GM18951 (cell line): ENCODE measurements at regions not wholly inside any gene's neighbourhood (a gene's known extent, or its start where the extent isn't known, plus 50 kb on each side); places are given as distances from the start of the nearest gene placed in this dataset.

ENCODE experiments used
- POLR2A ChIP-seq: IDR thresholded peaks from 4 replicates; pipeline ENCODE4 v1.6.1; 2011; ENCODE audit warnings: mild to moderate bottlenecking; ENCODE audit not compliant: insufficient read length, insufficient read depth; ENCODE audit errors: extremely low read depth
- in situ Hi-C: fragments of 300-500 bp; cut with MboI; formaldehyde crosslinking; loops from one replicate; pipeline ENCODE4 v1.12.0; 2022; ENCODE audit warnings: low sequenced_read_pairs, mixed read lengths, inconsistent platforms; ENCODE audit not compliant: unreplicated experiment

DNA sequence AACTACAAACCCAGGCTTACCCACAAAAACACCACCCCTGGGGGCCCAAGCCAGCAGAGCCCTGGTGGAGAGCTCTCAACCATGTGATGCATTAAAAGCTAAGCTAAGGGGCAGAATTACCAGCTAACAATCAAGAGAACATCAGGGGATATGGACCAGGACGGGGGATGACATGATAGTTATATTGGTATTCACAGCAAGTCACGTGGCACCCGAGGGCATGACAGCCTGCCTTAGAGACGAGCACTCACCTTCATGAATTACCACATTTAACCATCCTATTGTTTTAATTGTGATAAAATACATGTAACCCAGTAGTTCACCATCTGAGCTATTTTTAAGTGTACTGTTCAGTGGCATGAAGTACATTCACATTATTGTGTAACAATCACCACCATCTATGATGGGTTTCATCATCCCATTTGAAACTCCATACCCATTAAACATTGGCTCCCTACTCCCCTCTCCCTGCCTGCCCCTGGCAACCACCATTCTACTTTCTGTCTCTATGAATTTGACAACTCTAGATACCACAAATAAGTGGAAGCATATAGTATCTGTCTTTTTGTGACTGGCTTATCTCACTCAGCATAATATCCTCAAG lies 245.6 kb downstream of the ANAPC1 start:
- TF ChIP-seq POLR2A: no peak
- in situ Hi-C loops: no loop called here

DNA sequence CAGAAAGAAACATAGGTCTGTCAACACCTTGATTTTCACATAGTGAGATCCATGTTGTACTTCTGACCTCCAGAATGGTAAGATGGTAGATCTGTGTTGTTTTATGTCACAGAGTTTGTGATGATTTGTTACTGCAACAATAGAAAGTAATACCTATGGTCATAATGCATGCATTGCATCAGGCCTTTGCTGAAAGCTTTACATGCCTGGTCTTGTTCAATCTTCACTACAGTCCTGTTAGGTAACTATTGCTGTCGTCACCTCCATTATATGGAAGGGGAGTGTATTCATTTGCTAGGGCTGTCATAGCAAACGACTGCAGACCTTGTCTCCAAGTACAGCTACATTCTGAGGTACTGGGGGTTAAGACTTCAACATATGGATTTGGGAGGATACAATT lies 243.5 kb downstream of the ANAPC1 start:
- no peak for TF ChIP-seq POLR2A
- in situ Hi-C loops: no loop called here

DNA sequence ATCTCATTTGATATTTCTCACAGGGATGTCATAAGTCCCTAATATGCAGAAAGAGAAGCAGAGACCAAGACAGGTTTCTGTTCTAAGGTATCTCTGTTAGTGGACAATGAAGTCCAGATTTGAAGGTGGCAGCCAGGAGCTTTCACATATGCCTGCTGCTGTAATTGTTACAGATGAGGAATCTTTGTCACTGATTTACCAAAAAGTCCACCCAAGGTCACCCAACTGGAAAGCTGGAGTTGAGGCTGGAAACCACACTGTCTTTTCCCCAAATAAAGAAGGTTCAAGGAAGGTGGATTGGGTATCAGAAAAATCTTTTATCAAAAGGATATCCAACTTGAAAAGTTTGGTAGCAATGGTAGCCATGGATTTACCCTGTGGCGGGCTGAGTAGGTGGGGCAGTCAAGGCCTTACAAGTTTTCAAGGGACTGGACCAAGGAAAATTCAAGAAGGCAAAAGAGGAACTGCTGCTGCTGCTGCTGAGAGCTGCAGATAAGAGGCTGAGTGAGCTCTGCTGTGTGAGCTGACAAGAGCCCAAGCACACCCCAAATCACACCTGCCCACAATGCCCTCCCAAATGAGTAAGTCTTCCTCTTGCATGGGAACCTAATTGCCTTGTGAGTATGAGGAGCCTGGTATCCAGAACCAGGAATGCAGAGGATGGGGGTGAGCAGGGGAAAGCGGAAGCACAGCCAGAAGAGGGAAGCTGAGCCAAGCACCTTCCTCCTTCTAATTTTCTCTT lies 241.2 kb downstream of the ANAPC1 start:
- TF ChIP-seq POLR2A: no peak
- in situ Hi-C loops: no loop called here

DNA sequence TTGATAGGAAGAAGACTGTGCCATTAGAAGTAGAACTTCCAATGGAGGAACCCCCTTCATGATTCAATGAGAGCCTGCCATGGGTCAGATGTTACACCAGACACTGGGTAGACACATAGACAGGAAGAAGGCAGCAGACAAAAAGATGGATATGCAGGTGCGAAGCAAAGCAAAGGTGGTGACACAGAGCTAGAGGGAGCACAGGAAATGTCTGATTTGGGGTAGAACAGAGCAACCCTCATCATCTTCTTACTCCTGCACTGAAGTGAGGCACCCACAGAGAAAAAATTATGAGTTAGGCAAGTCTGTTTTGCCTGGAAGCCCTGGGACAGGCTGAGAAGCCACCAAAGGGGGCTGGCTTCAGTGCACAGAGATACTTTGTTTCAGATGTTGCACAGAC lies 240.2 kb downstream of the ANAPC1 start:
- TF ChIP-seq POLR2A: no peak
- in situ Hi-C loops: no loop called here

DNA sequence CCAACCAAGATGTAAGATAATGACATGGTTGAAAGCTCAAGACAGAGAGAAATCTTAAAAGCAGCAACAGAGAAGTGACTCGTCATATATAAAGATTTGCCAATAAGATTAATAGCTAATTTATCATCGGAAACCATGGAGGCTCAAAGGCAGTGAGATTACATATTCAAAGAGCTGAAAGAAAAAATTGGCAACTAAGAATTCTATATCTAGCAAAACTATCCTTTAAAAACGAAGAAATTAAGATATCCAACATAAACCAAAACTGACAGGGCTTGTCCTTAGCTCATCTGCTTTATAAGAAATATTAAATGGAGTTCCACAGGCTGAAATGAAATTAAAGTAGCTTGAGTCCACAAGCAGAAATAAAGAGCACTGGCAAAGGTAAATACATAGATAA lies 236.6 kb downstream of the ANAPC1 start:
- no peak for TF ChIP-seq POLR2A
- in situ Hi-C loops: no loop called here

DNA sequence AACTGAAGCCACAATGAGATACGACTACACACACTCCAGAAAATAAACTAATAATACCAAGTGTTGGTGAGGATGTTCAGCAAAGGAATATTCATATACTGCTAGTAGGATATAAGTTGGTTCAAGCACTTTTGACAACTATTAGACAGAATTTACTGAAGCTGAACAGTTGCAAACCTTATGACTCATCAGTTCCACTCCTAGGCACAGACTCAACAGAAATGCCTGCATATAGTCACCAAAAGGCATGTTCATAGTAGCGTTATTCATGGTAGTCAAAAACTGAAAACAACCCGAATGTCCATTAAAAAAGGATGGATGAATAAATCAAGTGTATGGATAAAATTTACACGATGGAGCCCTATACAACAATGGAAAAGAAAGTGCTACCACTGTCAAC lies 232.0 kb downstream of the ANAPC1 start:
- in situ Hi-C loops: no loop called here
- no peak for TF ChIP-seq POLR2A

DNA sequence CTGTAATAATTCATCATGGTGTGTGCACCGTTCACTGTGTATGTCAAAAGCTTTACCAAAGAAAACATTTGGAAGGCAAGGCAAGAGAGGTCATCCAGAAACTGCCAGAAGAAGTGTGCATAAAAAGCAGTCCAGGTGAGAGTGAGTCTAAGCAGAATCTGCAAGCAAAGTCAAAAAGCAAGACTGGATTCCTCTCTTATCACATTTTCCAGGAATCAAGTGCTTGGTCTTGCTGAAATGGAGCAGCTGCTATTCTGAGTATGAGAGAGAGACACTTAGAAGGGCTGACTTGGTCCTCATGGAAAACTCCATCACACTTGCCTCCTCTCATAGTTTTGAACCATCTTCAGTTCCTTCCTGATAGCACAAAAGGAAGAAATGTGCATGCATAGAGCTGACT lies 231.3 kb downstream of the ANAPC1 start:
- TF ChIP-seq POLR2A: no peak
- in situ Hi-C loops: no loop called here

DNA sequence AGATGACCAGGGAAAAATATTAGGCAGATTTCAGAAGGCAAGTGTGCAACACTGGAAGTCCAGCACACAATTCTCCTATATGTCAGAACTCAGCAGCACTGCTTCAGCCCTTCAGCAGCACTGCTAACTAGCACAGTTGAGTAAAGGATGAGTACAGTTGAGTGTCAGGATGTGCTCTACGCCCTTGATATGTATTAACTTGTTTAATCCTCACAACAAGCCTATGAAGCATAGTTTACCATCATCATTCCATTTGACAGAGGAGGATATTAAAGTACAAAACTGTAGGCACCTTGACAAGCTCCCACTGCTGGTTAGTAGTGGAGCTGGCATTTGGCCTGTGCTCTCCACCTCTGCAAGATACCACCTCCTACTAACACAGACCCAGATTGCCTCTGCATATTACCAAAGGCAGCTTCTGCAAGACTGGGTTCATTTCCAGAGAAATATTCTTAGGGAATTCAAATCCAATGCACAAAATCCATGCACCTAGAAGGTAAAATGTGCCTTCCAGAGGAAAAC lies 230.8 kb downstream of the ANAPC1 start:
- TF ChIP-seq POLR2A: no peak
- in situ Hi-C loops: no loop called here

DNA sequence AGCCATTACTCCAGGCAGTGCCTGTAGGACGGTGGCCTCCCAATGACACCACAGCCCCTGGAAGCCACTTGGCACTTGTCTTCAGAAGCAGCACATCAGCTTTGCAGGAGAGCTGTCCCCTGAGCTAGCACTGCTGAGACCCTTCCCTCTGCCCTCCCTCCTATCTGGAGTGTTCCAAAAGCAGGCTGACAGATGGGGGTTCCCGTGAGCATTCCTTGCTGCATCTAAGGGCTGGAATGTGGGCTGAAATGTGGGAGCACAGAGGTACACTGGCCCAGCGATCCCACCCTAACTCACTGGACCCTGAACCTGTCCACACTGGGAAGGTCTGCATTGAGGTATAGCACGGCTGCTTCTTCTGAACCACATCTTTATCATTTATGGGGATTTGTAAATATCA lies 230.1 kb downstream of the ANAPC1 start:
- in situ Hi-C loops: no loop called here
- TF ChIP-seq POLR2A: no peak

DNA sequence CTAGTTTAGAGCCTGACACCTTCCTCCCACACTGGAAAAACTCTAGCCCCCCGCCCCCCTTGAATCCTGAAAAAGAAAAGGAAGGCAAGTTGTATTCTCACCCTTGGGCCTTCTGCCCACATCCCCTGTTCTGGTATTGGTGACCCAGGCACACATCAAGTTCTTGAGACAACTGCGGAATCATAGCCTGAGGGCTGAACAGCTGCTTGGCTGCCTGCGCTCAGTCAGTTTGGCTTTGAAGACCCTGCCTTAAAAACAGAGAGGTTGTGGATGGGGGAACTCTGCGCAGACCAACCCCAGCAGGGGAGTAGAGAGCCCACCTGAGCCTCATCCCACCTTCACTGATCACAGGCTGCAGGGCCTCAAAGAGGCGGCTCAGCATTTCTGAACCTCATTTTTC lies 229.2 kb downstream of the ANAPC1 start:
- in situ Hi-C loops: no loop called here
- no peak for TF ChIP-seq POLR2A

DNA sequence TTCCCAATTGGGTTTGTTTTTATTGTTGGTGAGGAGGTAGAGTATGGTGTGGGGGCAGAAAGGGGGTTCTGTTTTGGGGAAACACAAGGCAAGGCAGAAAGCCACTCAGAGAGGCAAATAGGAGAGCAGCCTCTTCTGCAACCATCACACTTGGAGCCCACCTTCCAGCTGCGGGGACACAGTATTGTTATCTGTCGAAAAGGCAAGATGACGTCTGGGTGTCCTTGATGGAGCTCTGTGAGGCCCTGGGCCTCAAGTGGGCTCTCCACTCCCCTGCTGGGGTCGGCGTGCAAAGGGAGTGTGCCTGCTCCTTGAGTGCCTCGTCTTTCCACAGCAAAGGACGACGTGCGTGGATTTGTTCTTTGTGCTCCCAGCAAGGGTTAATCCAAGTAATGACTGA lies 227.6 kb downstream of the ANAPC1 start:
- TF ChIP-seq POLR2A: no peak
- in situ Hi-C loops: no loop called here

DNA sequence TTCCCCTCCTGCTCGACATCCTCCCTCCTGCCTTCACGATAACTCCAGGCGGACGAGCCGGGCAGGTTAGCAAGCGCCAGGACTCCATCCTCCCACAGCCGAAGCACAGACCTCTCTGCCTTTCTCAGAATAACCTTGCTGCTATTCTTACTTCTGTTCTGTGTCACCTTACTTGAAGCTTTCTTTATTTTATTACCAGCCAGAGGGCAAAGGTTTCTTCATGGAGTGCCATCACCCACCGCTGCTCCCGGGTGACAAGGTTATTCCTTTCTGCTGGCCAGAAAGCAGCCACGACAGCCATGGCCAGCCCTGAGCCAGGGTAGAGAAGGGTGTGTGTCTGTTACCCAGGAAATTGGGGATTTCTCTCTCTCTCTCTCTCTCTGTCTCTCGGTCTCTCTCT lies 227.1 kb downstream of the ANAPC1 start:
- in situ Hi-C loops: no loop called here
- no peak for TF ChIP-seq POLR2A

DNA sequence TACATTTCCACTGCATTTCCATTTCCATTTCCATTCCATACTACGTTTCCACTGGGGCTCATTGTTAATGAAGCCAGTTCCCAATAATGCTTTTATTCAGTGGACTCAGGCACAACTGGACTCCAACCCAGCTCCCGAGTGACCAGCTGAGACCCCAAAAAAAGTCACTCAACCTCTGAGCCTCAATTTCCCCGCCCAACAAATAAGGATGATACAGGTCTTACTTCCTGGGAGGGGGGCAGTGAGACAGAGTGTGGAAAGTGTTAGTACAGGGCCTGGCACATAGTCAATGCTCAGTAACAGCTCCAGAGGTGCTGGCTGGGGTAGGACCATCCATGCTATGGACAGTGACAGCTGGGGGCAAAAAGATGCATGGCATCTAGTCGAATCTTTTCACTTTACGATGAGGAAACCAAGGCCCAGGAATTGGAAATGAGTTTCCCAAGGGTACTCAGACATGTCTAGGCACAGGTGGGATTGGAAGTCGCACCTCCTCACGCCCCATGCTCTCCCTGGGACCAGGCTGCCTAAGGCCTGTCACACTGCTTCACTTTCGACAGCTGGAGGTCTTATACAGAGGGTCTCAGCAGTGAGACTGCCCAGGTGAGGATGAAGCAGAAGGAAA lies 226.5 kb downstream of the ANAPC1 start:
- TF ChIP-seq POLR2A: no peak
- in situ Hi-C loops: no loop called here
